ENCODE measurements at regions not wholly inside any gene's neighbourhood (a gene's known extent, or its start where the extent isn't known, plus 50 kb on each side); places are given as distances from the start of the nearest gene placed in this dataset.

DNA sequence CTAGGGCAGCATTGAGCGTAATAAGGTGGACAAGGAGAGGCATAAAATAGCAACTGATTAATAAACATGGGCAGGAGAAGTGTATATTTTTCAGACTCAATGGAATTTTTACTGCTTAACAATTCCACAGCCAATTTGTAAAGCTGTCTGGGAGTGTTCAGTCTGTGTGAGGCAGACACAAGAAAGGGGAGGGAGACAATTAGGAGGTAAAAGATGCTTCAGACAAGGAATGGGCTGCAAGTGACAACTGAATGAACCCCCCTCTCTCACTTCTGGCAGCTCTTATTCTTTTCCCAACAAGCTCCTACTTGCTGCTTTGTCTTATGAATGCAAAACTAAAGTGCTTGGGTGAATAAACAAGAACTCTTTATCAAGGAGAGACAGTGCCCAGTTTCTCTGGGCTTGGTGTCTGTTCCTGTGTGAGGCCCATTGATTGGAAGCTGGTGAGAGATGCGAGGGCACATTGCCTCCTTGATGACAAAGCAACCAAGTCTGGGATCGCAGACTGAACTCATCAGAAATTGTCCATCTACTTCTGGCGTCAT lies 575.3 kb downstream of the RNF144B start:
- DNase-seq (ENCODE audit: low read depth), result no peak

DNA sequence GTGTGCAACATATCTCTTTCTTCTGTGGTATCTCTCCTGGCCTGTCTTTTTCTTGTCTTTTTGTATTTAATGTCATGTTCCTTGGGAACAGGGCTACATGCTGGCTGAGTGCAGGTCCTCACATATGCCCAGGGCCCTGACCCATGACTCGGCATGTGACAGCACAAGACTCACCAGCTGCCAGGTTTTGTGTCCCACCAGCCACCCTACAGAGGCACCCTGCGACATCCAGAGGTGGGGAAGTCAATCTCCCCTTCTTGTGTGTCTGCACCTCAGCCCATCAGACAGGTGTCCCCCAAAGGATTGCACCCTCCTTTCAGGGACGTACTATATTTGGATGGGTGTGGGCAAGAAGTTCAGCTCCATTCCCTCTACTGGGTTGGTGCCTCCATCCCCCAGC lies 576.3 kb downstream of the RNF144B start:
- no peak for DNase-seq (ENCODE audit: low read depth)

DNA sequence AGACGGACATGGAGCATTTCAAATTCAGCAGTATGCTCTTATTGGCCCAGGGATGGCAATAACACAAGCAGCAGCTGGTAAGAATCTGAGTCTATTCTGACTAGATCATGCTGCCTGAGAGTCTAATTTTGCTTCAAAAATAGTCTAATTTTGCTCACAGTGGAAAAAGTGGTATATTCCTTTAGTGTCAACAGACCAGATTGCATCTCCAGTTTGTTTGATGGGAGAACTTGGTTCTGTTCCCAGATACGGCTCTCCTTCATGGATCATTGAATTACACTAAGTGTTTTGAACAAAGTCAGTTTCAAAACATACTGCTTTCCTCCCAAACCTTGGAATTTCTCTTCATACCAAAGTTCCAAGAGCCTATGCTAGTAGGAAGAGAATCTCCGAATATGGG lies 586.1 kb downstream of the RNF144B start:
- no peak for DNase-seq (ENCODE audit: low read depth)

DNA sequence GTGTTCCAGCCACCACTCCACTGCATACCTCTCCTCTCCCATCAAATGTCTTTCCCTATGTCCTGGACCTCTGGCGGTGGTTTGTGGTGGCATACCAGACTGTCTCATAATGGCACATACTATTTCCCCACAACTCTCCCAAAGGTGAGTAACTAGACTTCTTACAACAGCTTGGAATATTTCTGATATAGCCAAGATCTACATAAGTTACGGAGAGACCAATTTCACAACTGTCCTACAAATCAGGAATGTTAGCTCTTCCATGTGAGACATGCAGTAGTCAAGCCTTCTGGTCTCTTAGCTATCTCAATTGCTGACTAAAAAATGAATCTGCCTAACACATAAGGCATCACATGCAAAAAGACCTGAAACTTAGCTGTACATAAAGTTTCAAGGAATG lies 588.9 kb downstream of the RNF144B start:
- DNase-seq (ENCODE audit: low read depth), result no peak

DNA sequence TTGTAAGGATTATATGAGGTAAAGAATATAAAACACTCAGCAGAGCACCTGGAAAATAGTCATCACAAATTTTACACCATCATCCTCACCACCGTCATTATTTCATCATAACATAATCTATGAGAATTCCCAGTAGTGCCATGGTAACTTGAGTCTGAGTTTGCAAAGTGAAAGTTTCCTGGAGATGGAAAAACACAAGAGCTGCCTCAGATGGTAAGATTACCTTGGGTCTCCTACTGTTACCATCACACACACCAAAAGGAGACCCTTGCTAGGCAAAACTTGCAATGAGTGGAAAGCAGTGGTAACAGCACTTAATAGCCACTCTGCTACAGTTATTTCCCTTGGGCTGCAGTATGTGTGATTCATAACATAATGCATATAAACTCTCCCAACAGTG lies 589.8 kb downstream of the RNF144B start:
- DNase-seq (ENCODE audit: low read depth), result no peak

DNA sequence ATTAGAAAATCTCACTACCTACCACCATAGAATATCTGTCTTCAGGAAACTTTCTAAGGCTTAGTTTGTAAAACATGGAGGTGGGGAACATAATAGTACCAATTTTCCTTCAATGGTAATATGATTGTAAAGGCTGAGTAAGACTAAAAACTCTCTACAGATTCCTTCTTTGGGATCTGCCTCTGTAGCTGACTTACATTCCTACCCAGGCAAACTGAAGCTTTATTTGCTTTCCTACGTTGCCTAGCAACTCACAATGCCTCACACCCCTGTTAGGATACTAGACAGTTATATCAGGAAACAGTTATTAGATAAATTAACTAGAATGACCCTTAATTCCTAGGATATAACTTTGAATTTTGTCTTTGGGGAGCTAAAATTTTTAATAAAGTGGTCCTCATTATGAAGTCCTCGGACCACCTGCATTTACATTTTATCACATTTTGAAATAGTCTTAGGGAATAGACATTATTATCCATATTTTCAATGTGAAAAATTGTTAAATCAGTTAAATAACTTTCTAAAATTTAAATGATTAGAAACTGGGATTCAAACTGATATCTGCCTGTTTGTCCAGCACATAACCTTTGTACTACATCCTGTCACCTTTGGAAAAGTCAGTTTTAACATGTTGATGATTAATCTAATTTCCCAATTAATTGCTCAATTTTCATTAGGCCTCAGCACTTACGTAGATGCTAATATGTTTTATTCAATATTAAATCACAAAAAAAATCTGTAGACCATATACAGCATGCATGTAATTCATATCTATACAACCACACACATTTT lies 591.4 kb downstream of the RNF144B start:
- DNase-seq (ENCODE audit: low read depth), result peak; percentile 31

DNA sequence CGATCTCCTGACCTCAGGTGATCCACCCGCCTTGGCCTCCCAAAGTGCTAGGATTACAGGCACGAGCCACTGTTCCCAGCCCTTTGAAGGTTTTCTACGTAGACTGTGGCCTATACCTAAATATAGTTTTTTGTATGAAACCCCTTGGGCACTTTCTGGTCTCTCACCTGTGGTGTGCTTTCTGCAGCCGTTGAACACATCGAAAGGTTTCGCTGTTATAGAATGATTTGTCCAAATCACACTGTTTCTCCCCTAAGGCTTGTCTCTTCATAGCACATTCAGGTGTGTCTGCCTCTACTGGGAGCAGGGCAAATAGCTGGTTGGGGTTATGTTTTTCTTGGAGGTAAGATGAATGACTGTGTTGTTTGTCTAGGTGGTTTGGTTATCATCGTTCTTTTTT lies 597.9 kb downstream of the RNF144B start:
- no peak for DNase-seq (ENCODE audit: low read depth)

DNA sequence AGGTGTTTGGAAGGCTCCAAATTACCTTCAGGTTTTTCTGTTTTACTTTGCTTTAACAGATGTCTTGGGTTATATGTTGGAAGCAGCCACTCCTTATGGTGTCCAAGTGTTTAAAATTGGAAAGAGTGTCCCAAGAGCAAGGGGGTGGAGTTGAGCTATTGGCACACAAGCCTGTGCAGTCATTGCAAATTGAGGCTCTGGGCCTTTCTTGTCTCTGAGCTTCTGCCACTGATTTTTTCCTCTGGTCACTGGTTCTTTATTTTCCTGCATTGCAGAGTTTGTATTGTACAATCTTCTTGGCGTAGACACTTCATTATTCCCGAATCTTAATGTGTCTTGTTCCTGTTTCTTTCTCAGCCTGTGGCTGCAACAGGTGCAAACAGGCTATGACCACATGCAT lies 598.8 kb downstream of the RNF144B start:
- DNase-seq (ENCODE audit: low read depth), result no peak

DNA sequence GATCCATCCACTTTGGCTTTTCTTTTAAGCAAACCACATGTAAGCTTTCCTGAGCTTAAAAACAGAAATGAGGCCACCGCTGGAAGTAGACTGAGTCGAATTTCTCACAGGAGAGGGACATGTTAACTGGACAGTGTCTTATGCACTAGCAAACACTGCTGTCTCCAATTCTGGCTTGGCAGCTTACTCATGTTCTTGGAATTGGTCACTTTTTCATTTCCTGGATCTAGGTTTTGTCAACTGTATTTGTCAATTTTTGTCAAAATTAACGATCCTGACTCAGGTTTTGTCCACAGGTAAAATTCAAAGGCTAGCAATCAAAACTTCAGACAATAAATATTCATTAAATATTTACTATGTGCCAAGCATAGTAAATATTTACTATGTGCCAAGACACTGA lies 601.5 kb downstream of the RNF144B start:
- no peak for DNase-seq (ENCODE audit: low read depth)

DNA sequence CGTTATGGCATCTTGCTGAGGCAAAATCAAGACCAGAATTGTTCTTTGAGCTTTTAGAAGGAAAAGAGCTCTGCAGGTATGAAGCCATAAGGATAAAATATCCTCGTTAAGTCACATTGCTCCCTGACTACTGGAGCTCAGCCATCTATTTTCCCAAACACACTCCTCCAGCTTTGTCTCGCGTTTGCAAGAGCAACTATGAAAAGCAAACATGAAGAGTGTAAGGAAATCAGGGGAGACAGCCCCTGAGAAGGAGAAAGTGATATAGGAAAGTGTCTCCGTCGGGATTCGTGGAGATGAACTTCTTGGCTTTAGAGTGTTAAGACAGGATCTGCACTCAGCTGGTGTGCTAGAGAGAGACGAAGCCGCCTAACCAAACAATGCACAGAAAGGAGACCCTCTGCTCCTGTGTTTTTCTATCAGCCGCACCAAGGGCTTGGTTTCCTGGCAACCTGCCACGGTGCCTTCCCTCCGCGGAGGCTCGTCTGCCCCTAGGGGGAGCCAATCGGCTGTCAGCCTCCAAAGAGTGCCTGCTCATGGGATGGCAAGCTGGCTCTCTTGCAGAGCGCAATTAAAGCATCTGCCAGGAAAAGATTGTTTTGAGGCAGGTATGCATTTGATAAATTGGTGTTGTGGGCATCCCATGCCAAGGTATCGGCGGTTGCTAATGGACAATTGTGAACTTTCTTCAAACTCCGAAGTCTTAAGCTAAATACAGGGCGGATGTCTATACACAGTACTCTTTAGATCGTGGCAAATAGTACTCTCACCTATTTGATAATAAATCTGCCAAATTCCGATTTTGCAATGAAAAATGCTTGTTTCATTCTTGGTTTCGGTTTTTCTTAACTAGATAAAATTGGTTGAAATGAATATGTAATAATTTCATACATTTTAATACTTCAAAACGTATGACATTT lies 603.2 kb downstream of the RNF144B start:
- peak; percentile 55 for DNase-seq (ENCODE audit: low read depth)

DNA sequence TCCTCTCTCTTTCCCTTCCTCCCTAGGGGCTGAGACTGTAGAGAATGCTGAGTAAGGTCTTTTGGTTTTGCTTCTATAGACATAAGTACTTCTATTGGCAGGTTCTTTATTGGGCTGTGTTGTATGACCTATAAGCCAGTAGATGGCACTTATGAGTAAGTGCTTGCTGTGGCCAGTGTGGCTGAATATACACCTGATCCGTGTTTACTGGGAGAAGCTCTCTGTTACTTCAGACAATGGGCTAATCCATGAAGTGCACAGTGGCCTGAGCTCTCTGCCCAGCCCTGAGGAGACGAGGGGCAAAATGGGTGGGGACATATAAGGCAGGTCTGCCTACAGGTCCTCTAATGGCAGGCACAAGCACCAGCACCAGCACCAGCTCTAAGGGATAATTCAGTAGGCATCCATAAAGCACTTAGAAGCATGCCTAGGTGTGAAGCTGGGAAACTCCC lies 610.3 kb downstream of the RNF144B start:
- peak; percentile 46 for DNase-seq (ENCODE audit: low read depth)

DNA sequence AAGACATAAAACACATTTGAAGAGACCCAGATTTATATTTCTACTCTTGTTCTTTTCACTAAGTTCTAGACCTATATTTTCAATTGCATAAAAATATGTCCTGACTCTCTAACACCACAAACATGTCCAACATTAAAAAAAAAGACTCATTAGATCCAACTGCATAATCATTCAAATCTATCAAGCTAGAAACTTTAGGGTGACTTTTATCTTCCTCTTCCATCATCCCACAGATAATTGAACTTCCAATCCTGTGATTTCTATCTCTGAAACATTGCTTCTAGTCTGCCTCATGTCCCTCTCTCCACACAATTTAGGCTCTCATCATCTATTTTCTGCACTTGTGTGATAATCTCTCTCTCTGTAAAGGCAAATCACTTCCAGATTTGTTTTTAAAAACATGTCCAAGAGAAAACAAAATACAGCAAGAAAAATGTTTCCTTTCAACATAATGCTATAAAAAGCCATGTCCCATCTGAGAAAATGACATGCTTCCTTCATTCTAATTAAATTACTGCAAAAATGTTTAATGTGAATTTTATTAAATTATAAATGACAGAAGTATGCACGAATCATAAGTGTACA lies 615.9 kb downstream of the RNF144B start:
- no peak for DNase-seq (ENCODE audit: low read depth)

DNA sequence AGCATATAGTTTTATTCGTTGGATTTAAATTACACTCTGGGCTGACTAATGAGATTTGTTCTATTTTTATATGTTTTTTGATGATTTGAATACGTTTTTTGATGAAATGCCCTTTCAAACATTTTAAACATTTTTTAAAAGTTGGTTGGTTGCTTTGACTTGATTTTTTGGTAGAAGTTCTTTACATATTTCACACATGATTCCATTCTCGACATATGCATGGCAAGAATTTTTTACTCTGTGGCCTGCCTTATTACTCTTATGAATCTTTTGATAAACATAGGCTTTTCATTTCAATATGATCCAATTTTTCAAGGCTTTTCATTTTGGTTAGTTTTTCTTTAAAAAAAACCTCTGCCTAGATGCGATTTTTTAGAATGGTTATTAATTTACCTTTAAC lies 617.0 kb downstream of the RNF144B start:
- no peak for DNase-seq (ENCODE audit: low read depth)

DNA sequence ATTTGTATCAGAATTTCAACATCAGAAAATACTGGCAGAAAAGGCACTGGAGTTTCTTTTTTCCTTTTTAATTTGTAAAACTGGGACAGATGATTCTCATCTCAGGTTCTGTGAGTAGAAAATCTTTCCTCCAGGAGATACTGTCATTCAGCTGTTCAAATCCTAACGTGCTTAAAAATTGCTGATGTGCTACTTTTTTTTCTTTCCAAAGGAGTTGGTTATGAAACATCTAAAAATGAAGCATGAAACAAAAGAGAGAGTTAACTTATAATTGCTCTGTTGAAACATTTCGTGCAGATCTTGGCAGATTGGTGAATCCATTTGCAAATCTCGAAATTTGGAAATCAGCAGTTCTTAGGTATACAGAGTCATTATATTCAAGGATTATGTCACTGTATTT lies 622.6 kb downstream of the RNF144B start:
- no peak for DNase-seq (ENCODE audit: low read depth)

DNA sequence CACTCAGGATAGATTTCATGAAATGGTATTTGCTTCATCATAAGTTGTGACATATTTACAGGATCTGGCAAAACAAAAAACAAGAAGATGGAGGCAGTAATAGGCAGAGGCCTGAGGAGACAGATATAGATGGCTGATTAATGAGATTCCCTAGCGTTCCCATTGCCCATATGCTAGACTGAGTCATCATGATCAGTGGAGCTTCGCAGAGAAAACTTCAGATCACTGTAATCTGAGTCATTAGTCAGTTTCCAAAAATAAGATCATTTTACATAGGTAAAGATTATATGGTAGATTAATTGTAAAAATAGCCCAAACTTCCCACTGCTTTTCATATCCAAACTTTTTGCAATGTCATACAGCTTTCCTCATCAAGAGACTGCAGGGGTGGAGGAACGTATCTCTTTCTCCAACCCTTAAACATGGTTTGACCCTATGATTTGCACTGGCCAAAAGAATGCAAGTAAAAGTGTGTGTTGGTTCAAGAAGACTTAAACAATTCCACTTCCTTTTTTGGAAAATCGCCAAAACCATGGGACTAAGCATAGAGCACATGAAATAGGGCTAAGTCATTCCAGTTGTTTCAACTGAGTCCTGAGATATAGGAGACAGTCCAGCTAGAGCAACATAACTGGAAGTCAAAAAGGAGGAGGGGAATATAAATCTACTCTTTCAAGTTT lies 626.0 kb downstream of the RNF144B start:
- peak; percentile 4 for DNase-seq (ENCODE audit: low read depth)

DNA sequence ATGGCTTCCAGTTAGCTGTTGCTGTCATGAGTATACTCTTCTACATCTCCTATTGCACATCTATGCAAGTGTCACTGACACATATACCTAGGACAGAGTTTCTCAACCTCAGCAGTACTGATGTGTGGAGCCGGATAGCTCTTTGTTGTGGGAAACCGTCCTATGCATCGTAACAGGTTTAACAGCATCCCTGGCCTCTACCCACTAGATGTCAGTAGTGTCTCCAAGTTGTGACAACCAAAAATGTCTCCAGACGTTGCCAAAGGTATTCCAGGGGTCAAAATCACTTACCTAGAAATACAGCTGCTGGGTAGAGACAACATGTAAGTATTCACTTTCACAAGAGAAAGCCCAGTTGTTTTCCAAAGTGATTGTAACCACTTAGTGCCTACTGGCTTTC lies 637.6 kb downstream of the RNF144B start:
- DNase-seq (ENCODE audit: low read depth), result peak; percentile 32

DNA sequence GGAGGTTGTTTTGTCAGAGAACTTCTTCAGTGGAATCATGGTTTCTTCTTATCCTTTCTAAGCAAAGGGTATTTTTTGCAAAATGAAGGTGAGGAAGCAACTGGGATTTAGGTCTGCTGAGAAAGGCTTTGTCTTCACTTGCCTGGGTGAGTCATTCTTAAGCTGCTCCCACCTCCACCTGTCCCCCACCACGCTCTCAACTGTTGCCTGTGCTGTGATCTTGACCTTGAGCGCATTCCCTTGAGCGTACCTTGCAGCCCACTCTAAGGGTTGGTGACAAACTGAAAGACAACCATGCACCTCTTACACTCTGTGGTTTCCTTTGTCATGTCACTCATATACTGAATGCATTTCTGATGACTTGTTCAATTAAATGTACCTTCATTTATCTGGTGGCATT lies 641.1 kb downstream of the RNF144B start:
- no peak for DNase-seq (ENCODE audit: low read depth)

DNA sequence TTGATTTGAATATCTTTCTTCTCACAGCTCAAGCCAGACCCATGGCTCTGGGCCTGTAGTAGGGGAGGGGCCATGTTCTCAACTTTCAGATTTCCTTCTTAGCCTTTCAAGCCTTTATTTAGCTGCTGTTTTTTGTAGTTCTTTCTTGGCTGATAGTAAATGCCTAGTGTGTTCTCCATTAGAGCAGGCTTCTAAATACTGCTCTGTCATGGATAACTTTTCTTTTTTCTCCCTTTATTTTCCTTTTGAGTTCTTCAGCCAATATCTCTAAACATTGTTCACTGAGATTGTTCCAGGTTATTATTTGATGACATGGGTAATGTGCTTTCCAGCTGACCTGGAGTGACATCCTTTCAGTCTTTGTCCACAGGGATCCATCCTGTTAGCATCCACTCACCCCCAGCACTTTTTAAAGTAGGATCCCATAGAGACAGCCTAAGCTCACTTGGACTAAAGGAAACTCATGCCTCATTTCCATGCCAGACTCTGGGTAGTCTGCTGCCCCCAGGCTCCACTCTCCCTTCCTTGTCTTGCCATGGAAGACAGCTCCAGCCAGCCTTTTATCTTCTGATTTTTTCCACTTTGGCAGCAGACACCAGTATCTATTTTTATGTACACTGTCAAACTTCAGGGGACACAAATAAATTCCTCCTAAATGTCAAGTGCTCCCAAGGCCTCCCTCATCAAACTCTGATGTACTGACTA lies 645.6 kb downstream of the RNF144B start:
- DNase-seq (ENCODE audit: low read depth), result no peak

DNA sequence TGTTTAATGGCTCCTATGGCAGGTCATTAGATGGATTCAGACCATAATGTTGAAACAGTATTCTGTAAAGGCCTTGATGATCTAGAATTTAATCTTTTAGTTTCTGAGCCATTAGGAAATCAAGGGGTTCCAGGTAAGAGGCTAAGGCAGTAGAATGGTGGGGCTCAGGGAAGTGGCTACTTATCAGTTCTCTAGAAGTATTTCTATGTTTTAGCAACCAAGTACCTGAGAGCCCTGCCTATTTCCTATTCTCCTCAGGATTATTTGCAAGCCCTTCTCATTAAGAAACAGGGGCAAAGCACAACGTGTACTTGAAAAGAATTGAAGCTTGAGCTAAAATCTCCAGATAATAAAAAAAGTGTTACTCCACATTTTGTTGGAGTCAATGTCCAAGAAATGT lies 646.5 kb downstream of the RNF144B start:
- DNase-seq (ENCODE audit: low read depth), result no peak

DNA sequence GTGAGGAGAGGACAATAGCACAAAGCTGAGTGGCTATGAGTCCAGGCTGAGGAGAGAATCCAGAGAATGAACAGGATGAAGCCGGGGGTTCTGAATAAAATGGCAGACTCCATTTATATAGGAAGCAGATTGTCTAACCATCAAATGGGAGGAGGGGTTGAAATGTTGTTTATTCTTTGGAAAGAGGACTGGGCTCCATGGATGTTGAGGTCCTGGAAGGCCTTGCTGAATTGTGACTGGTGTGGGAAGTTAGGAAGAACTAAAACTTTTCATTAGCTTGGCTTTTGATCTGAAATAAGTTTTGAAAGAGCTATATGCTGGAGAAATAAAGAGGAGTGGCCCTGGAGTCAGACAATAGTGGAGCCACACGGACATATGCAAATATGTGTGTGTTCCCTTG lies 647.8 kb downstream of the RNF144B start:
- DNase-seq (ENCODE audit: low read depth), result no peak

DNA sequence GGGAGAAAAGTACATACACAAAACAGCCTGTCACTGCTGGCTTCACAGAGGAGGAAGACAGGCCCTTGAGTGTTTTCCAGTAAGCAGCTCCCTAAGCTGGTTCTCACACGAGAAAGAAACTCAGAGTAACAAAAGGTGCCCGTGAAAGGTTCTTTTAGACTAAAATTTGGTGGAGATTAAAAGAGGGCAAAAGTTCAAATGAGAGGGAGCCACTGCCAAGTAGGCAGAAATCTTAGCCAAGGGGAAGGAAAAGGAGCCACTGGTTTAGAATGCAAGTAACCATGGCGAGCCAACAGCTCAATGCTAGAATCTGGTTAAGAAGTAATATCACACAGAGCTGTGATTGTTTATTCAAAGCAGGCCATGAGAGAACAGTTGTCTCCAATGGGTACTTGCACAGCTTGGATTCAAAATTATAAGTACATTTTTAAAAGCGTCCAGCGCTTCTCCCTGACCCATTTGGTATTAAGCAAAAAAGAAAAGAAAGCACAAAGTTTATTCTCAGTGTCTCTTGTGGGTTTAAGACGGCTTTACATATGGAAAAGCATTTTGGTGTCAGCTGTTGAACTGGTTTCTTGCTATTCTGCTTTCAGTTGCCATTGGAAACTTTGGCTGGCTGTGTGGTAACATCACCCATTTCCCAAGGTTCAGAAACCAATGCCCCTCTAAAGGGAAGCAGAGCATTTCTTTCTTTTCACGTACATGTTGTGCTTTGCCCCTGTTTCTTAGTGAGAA lies 648.5 kb downstream of the RNF144B start:
- DNase-seq (ENCODE audit: low read depth), result no peak

All from EH (cell line).